ENCODE measurements at regions not wholly inside any gene's neighbourhood (a gene's known extent, or its start where the extent isn't known, plus 50 kb on each side); places are given as distances from the start of the nearest gene placed in this dataset.
"Not testable (repeated sequence)": the region's sequence is repeated elsewhere in the genome, so short reads cannot be mapped to it uniquely, and the experiment has no call there.

- Histone ChIP-seq H3K4me1 (ENCODE audit: control insufficient read depth, low read length) (no peaks in the 10 kb centered on the region), H3K36me3 (ENCODE audit: control insufficient read depth, low read length) (no peaks in the 10 kb centered on the region), H3K4me2 (ENCODE audit: low read length) (no peak overlapping the region), H3K27ac (ENCODE audit: low read depth, low read length) (no peak overlapping the region), H3K27me3 (ENCODE audit: control insufficient read depth, low read length) (no peaks in the 10 kb centered on the region), H3K9me2 (replicated peaks; ENCODE audit: control insufficient read depth, low read length) (no peaks in the 10 kb centered on the region), H3K4me3 (ENCODE audit: low read length) (no peak overlapping the region), H3K79me2 (ENCODE audit: control insufficient read depth, low read length) (no peaks in the 10 kb centered on the region), H3F3A (ENCODE audit: control insufficient read depth, insufficient read depth) (no peaks in the 10 kb centered on the region), H4K20me1 (ENCODE audit: control insufficient read depth, insufficient read depth, low read depth, low read length) (no peaks in the 10 kb centered on the region), H3K9me3 (ENCODE audit: control insufficient read depth, insufficient read depth, low read length) (no peaks in the 10 kb centered on the region; the same call in 1 of the 2 replicates)
- TF ChIP-seq EZH2phosphoT487 (IDR thresholded peaks at IDR 0.05; ENCODE audit: borderline replicate concordance, low read length) (no peak), CTCF (IDR thresholded peaks at IDR 0.05; ENCODE audit: low read depth, low read length, poor library complexity, severe bottlenecking) (no peak)
These were observed 1748.4 kb upstream of the CELF4 start for GRCh38 chr18:39313992-39314391.

- no peak for TF ChIP-seq CTCF (IDR thresholded peaks at IDR 0.05; ENCODE audit: low read depth, low read length, poor library complexity, severe bottlenecking)
- no peak for TF ChIP-seq EZH2phosphoT487 (IDR thresholded peaks at IDR 0.05; ENCODE audit: borderline replicate concordance, low read length)
- Histone ChIP-seq H3K4me1 (ENCODE audit: control insufficient read depth, low read length) (no peaks in the 10 kb centered on the region), H3K27ac (ENCODE audit: low read depth, low read length) (no peak overlapping the region), H3K79me2 (ENCODE audit: control insufficient read depth, low read length) (no peaks in the 10 kb centered on the region), H3K27me3 (ENCODE audit: control insufficient read depth, low read length) (no peaks in the 10 kb centered on the region), H4K20me1 (ENCODE audit: control insufficient read depth, insufficient read depth, low read depth, low read length) (no peaks in the 10 kb centered on the region), H3K36me3 (ENCODE audit: control insufficient read depth, low read length) (no peaks in the 10 kb centered on the region), H3K9me3 (ENCODE audit: control insufficient read depth, insufficient read depth, low read length) (no peaks in the 10 kb centered on the region; the same call in 1 of the 2 replicates), H3K4me3 (ENCODE audit: low read length) (no peak overlapping the region), H3K4me2 (ENCODE audit: low read length) (no peak overlapping the region), H3K9me2 (replicated peaks; ENCODE audit: control insufficient read depth, low read length) (no peaks in the 10 kb centered on the region), H3F3A (ENCODE audit: control insufficient read depth, insufficient read depth) (no peaks in the 10 kb centered on the region)
These were observed 1745.6 kb upstream of the CELF4 start for GRCh38 chr18:39311111-39311712.

GRCh38 chr18:39308931-39309521, 1743.4 kb upstream of the CELF4 start:
- not testable (repeated sequence) for H3K27ac ChIP-seq (ENCODE audit: low read depth, low read length); H3K36me3 ChIP-seq (ENCODE audit: control insufficient read depth, low read length)

GRCh38 chr18:39305766-39306165, 1740.2 kb upstream of the CELF4 start:
- H3K4me3 ChIP-seq (ENCODE audit: low read length): no peak overlapping the region
- H3K79me2 ChIP-seq (ENCODE audit: control insufficient read depth, low read length): no peaks in the 10 kb centered on the region
- H3K4me1 ChIP-seq (ENCODE audit: control insufficient read depth, low read length): no peaks in the 10 kb centered on the region

More at GRCh38 chr18:39308931-39309521, 1743.4 kb upstream of the CELF4 start:
- H3K79me2 ChIP-seq (ENCODE audit: control insufficient read depth, low read length); H3K4me3 ChIP-seq (ENCODE audit: low read length); H3K9me2 ChIP-seq (replicated peaks; ENCODE audit: control insufficient read depth, low read length); H3K27me3 ChIP-seq (ENCODE audit: control insufficient read depth, low read length); H3K4me1 ChIP-seq (ENCODE audit: control insufficient read depth, low read length); H3F3A ChIP-seq (ENCODE audit: control insufficient read depth, insufficient read depth); H4K20me1 ChIP-seq (ENCODE audit: control insufficient read depth, insufficient read depth, low read depth, low read length); H3K9me3 ChIP-seq (ENCODE audit: control insufficient read depth, insufficient read depth, low read length); H3K4me2 ChIP-seq (ENCODE audit: low read length): not testable (repeated sequence)

More at GRCh38 chr18:39305766-39306165, 1740.2 kb upstream of the CELF4 start:
- Histone ChIP-seq H3K27me3 (ENCODE audit: control insufficient read depth, low read length) (no peaks in the 10 kb centered on the region), H3K9me2 (replicated peaks; ENCODE audit: control insufficient read depth, low read length) (no peaks in the 10 kb centered on the region), H4K20me1 (ENCODE audit: control insufficient read depth, insufficient read depth, low read depth, low read length) (no peaks in the 10 kb centered on the region), H3K36me3 (ENCODE audit: control insufficient read depth, low read length) (no peaks in the 10 kb centered on the region), H3K27ac (ENCODE audit: low read depth, low read length) (no peak overlapping the region), H3F3A (ENCODE audit: control insufficient read depth, insufficient read depth) (no peaks in the 10 kb centered on the region), H3K4me2 (ENCODE audit: low read length) (no peak overlapping the region), H3K9me3 (ENCODE audit: control insufficient read depth, insufficient read depth, low read length) (no peaks in the 10 kb centered on the region; the same call in 1 of the 2 replicates)
- TF ChIP-seq EZH2phosphoT487 (IDR thresholded peaks at IDR 0.05; ENCODE audit: borderline replicate concordance, low read length) (no peak), CTCF (IDR thresholded peaks at IDR 0.05; ENCODE audit: low read depth, low read length, poor library complexity, severe bottlenecking) (no peak)

All from DOHH2 (cell line).